NCI-H526 (cell line): ENCODE measurements at regions not wholly inside any gene's neighbourhood (a gene's known extent, or its start where the extent isn't known, plus 50 kb on each side); places are given as distances from the start of the nearest gene placed in this dataset.
A peak's percentile ranks its signal among the peaks of the same experiment; 100 is the strongest.
"Not testable (repeated sequence)": the region's sequence is repeated elsewhere in the genome, so short reads cannot be mapped to it uniquely, and the experiment has no call there.

Experiments
- DNase-seq, 2 experiments: peaks; one replicate each; lab custom pipeline; 2025; lab: John Stamatoyannopoulos, UW

DNA sequence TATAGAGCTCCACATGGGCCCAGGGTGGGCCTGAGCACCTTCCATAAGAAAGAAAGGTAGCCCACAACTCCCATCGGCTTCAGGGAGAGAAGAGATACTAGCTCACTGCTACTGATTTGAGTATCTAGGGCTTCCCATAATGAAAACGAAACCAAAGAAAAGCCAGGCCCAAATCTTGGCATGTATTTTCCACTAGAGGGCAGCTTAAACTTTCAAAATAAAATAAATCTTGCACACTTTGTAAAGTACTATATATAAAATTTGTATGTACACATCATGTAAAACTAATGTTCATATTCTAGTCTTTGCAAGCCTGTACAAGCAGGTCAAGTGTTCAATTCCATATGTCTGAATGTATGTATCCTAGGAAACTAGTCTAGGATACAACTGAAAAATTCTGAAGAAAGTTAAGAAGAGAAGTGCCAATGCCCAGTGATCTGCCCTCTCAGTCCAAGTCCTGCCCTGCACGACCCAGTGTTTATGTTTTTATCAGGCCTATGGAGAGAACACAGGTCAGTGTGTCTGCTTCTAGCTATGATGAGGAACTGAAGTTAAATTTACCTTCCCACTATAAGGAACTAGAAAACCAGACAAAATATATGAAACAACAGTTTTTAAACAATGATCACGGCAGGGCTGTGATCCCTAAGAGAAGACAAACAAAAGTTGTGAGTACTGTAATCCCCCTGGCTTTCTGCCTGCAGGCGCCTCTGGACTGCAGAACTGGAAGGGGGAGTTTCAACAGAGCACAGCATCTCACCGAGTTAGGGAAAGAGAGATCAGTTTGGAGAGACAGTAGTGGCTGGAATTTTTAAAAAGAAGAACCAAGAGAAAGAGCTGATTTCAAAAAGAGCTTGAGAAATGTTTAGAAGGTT lies 475.7 kb downstream of the UQCRFS1 start:
- peak; percentile 47 to 71 for DNase-seq

DNA sequence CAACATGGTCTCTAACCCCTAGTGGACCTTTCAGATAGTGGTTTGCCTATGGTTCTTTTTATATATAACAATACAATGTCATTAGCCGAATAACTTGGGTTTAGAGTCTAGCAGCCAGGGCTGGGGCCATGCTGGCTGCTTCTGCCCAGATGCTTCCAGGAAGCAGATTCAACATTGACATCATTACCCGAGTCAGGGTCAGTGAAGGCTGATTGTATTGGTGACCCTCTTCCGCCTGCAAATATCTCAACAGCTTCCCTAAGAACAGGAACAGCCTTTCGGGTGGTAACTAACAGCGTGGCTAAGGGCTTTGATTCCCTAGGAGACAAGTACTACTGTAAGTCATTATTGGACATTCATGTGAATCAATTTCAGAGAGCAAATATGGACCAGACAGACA lies 476.4 kb downstream of the UQCRFS1 start:
- DNase-seq, result no peak

DNA sequence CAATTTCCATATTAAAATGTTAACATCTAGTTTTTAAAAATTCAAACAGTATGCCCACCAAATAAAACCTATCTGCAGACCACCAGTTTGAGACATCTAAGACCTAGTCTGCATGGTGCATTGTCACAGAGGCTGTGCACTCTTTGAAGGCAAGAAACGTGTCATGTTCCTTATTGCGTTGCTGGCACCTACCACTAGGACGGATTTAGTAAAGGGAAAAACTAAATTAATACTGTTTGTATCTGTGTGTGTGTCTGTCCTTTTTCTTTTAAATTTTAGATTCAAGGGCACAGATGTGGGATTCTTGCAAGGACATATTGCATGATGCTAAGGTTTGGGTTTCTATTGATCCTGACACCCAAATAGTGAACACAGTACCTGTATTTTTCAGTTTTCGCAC lies 481.4 kb downstream of the UQCRFS1 start:
- no peak for DNase-seq

GRCh38 chr19:28730791-28731512 lies 482.0 kb downstream of the UQCRFS1 start:
- no peak for DNase-seq

GRCh38 chr19:28727480-28728159 lies 485.3 kb downstream of the UQCRFS1 start:
- peak in 1 of 2 experiments; percentile 64 for DNase-seq

DNA sequence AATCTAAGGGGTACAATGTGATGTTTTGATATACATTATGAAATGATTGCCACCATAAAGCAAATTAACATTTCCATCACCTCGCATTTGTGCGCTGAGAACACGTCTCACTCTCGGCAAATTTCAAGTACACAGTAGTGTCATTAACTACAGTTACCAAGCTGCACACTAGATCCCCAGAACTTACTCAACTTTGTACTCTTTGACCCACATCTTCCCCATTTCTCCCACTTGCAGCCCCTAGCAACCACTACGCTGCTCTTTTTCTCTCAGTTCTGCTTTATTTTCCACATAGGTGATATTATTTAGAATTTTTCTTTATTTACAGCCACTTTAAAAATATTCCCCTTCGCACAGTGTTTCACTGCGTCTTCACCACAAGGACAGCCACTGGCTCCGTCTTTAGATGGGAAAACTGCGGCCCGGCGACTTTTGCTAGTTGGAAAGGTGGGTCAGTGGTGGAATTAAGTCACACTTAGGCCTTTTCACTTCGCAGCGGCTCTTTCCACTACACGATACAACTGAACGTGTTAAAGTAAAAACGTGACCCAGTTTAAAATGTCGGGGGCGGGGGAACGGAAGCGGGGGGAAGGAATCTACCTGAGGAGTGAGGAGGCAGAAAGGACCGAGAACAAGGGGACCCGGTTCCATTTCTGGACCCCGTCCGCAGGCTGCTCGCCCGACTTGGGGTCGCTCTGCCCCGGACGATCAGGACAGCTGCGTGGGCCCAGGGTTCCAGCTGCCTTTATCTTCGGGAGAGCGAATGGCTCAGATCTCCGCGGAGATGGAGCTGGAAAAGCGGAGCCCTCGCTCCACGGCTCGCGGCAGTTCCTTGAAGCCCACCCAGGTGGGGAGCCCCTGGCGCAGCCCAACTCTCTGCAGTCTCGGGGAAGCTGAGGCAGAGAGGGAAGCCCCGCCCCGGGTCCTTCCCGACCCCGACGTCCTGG lies 486.1 kb downstream of the UQCRFS1 start:
- DNase-seq, result no peak

GRCh38 chr19:28718909-28719308 lies 494.0 kb downstream of the UQCRFS1 start:
- DNase-seq, result no peak

GRCh38 chr19:28715157-28715556 lies 497.8 kb downstream of the UQCRFS1 start:
- no peak for DNase-seq

GRCh38 chr19:28711411-28711810 lies 501.5 kb downstream of the UQCRFS1 start:
- no peak for DNase-seq

- peak; percentile 59 to 79 for DNase-seq
These were observed 502.7 kb downstream of the UQCRFS1 start for GRCh38 chr19:28710278-28710677.

DNA sequence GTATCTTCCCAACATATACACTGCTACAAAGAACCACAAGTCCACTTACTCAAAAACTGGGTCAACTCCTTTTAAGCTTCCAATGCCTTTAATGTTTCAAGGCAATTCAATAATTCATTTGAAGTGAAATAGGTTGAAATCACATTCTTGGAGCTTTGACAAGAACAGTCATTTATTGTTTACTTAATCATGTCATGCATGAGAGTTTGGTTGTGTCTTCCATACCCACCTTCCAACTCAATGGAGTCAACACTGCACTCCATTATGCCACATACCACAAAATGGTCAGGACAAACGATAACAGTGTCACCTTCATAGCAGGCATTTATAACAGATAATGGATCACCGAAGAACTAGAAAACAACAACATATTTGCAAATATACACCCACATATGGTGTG lies 506.3 kb downstream of the UQCRFS1 start:
- DNase-seq, result no peak

- DNase-seq, result peak in 1 of 2 experiments; percentile 27
These were observed 507.9 kb downstream of the UQCRFS1 start for GRCh38 chr19:28705008-28705407.

- no peak for DNase-seq
These were observed 509.5 kb downstream of the UQCRFS1 start for GRCh38 chr19:28703400-28703956.

DNA sequence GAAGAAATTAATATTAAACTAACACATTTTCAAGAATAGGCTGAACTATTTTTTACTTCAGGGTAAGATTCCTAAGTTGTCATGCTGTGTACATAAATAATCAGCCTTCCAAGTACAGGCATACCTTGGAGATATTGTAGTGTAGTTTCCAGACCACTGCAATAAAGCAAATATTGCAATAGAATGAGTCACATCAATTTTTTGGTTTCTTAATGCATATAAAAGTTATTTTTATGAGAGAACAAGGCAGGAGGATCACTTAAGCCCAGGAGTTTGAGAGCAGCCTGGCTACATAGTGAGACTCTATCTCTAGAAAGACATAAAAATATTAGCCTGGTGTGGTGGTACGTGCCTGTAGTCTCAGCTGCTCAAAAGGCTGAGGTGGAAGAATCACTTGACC lies 511.5 kb downstream of the UQCRFS1 start:
- DNase-seq, result no peak

- DNase-seq, result no peak
These were observed 512.8 kb downstream of the UQCRFS1 start for GRCh38 chr19:28700176-28700575.

- DNase-seq, result no peak
These were observed 515.6 kb downstream of the UQCRFS1 start for GRCh38 chr19:28697308-28697707.

DNA sequence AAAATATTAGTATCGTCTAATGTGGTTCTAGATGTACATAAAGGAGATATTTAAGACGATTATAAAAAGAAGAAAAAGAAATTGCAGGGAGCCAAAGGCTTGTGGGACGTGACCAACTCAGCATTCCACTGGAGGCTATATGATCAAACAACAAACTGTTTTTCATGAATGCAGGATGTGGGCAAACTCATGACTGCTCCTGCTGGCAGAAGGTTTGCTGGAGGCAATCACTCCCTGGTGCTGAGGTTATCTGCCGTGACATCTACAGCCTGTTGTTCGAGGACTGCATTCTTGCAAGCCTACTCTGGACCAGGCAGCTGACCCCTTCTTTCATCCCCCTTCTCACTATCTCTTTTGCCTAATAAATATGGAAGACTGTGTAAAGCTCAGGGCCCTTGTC lies 518.1 kb downstream of the UQCRFS1 start:
- DNase-seq, result no peak

GRCh38 chr19:28691683-28692082 lies 521.3 kb downstream of the UQCRFS1 start:
- DNase-seq, result no peak

- not testable (repeated sequence) for DNase-seq
These were observed 523.5 kb downstream of the UQCRFS1 start for GRCh38 chr19:28689464-28689863.

DNA sequence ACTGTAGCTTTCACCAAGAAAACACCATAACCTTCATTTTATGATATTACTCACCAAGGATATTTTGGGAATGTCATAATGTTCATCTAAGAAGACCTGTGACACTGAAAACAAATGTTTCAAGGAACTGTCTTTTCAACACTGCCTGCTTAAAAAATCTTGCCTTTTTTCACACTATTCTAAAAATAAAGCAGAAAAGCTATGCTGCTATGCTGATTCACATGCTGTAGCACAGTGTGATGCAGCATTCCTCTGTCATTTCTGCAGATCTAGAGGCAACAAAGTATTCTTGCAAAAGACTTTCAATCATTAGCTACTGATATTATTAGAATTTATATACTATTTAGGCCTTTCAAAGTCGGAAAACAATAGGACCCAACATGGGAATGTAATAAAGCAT lies 525.7 kb downstream of the UQCRFS1 start:
- DNase-seq, result no peak

- DNase-seq, result no peak
These were observed 526.2 kb downstream of the UQCRFS1 start for GRCh38 chr19:28686756-28687155.
